ENCODE measurements at regions not wholly inside any gene's neighbourhood (a gene's known extent, or its start where the extent isn't known, plus 50 kb on each side); places are given as distances from the start of the nearest gene placed in this dataset.
A peak's percentile ranks its signal among the peaks of the same experiment; 100 is the strongest.

DNA sequence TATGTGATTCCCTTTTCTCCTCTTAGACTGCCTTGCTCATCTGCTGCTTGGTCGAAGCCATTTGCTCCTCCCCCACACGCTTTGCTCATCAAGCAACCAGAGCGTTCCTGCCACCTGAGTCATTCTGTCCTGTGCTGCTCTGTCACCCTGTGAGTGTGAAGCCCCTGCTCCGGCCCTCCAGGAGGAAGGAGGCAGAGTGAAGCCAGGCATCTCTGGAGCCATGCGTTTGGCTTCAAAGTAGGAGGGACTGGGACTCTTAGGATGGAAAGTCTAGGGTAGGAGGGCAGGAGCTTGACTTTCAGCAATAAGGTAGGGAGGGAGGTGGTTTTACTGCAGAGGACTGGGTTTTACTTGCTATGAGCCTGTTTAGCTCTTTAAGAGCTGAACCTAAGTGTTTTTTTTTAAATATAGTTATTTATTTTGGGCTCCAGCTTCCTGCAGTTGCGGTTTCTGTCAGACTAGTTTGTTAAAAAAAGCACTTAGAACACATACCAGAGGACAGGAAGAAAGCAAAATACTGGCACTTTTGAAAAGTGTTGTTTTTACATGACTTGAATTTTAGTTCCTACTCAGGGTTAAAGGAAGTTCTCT lies 63.6 kb downstream of the SPINK2 start:
- DNase-seq: peak; percentile 62 to 66

DNA sequence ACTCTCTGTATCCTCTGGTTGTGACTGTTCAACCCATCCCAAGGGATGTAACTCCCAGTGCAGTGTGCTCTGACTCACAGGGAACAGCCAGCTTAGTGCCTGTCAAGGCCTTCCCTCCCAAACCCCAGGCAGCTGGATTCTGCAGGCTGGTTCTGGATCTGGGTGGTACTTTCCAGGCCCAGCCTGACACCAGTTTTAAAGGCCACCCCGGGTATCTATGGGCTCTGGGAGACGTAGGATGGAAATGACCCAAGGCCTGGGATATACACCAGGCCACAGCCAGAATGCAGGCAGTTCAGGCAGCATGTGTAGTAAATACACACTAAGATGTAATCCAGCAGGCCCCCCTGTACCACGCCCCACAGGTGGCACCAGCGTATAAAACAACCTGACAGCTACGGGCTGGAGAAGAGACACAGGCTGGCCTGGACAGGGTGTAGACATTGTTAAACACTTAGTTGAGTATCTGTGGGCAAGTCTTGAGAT lies 64.2 kb downstream of the SPINK2 start:
- DNase-seq: peak in 1 of 2 donors; percentile 34

DNA sequence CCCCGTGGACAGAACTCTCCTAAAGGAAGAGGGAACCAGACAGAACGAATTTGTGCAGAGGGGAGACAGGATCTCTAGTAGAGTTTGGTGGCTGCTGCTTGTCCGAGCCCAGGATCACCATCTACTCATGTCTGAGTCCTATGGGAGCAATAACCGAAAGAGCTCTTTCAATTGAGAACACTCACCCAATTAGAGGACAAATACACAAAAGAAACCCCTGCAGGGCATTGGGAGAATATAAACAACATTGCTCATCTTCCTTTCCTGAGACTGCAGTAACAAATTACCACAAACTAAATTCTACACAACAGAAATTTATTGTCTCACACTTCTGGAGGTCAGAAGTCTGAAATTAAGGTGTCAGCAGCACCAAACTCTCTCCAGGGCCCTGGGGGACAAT lies 65.6 kb downstream of the SPINK2 start:
- no peak for DNase-seq

DNA sequence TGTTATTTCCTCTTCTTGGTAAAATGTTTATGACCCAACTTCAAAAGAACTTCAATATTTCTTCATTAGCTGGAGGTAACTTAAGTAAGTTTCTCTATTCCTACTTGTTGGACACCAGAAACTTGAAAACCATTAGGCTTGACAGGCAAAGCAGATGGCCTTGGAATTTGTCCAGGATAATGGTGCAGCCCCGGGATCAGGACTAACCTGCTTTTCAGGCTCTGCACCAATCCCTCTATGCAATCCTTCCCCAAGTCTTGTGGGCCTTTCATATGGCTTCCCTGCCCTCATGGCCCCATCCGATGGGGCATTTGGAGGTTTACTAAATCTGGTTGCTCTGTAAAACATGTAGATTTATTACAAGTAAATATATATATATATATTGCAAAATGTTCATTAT lies 68.5 kb downstream of the SPINK2 start:
- DNase-seq: no peak

DNA sequence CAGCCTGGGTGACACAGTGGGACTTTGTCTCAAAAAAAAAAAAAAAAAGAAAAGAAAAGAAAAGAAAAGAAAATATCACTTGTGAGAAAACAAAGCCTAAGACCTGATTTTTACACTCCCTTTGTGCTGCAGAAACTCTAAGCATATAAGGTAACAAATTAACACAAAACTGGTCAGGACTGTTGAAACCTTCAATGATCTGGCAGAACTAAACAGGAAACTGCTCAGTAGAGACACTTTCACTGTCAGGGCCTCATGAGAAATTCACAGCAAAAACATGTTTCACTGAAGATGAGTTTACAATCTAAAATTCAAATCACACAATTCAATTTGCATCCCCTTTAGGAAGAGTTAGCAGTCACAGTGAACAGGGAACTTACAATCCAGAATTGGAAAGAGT lies 69.1 kb upstream of the HOPX start:
- DNase-seq: no peak

DNA sequence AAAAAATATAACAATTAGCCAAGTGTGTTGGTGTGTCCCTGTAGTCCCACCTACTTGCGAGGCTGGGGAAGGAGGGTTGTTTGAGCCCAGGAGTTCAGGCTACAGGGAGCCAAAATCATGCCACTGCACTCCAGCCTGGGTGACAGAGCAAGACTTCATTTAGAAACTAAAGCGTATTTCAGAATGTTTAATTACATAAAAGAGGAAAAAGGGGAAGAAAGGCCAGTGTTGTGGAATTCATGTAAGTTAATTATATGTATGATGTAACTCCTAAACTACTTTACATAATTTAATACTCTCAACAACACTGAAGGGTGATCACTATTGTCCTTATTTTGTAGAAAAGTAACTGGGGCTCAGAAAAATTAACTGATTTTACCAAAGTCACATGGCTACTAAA lies 67.2 kb upstream of the HOPX start:
- no peak for DNase-seq

DNA sequence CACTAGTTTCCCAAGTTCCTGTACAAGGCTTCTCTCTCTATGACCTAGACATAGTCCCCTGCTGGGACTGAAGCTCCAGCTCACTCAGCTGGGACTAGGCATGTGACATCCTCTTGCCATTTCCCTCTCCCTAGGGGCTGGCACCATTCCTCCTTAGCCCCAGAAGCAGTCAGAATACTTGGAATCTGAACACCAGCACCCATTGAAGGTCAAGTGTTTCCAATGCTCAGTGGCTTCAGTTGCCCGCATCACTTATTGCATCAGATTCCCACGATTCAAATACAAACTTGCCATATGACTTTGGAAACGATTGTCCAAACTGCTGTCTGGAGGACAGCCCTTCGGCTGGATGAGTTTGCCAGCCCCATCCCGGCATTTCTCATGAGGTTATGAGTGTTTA lies 65.5 kb upstream of the HOPX start:
- no peak for DNase-seq

DNA sequence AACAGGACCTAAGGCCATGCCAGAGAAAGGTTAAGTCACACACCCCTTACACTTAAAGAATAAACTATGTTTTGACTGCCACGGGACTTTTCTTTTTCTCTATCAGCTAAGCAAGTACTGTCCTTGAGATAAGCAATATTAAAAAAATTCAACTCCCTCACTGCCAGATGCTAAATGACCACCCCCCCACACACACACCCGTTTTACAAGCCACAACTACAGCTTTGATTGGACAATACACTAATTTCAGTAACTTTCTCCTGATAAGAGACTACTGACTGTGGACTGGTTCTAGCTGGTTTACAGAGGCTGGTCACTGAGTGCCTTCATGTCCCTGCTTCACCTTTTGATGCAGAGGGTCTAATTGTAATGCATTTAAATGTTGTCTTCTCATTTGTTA lies 63.9 kb upstream of the HOPX start:
- no peak for DNase-seq

DNA sequence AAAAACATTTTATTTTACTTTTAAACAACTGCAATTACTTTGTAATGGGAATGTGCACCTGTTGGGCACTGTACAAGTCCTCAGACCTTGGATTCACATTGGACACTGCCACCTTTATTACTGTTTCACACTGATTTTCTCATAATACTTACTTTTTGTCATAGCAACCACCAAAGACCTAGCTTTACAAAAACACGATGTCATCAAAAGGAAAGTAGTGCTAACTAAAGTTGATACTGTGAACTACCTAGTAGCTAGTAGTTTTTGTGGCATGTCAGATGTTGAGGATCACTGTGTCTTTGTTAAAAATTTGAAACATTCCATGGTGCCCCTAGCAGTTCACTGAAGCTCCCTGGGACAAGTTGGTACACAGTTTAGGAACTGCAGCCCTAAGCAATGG lies 62.9 kb upstream of the HOPX start:
- DNase-seq: no peak

DNA sequence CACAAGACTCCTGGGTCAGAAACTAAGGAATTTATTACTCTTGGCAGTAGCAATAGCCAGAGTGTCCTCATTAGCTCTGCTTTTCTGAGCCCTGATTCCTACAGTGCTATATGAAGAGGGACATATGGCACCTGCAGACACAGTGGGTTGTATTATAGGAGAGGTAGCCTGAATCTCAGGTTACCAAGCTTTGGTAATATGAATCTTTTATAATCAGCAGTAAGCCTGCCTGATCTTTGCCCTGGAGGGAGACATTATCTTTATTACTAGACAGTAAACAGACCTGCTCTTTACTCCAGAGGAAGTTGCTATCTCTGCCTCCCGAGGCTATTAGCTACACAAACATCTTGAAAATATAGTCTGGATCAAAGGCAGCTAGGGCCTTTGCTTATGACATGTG lies 62.5 kb upstream of the HOPX start:
- DNase-seq: no peak

DNA sequence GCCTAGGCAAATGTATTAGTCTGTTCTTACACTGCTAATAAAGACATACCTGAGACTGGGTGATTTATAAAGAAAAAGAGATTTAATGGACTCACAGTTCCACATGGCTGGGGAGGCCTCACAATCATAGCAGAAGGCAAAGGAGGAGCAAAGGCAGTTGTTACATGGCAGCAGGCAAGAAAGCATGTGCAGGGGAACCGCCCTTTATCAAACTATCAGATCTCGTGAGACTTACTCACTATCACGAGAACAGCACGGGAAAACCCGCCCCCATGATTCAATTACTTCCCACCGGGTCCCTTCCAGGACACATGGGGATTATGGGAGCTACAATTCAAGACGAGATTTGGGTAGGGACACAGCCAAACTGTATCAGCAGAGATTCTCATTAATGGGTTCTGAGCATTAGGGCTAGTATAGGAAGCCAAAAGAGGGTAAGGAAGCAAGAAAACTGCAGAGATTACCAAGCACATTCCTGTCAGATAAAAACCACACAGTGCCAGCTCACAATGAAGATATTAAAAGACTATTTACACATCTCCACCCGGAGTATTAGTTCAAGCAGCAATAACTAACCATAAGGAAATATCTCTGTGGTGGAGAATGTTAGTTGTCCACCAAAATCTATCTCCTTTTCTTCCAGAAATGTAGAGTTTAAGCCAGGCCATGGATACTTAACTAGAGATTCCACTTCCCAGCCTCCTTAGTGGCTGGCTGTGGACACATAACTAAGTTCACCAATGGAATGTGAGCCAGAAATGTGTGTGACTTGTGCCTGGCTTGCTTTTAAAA lies 61.2 kb upstream of the HOPX start:
- no peak for DNase-seq

DNA sequence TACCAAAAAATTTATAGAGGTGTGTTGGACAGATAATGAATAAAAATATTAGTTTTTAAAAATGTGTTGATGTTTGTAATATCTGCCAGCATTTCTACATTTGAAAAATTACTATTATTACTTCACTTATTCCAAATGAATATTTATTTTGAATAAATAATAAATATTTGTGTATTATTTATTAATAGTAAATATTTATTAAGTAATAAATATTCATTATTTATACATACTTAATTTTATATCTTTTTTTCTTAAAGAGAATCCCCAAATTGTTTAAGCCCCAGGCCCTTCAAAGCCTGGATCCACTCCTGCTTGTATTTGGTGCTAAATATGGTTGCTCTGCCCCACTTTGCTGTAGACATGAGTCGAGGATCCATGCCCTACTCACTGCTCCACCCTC lies 60.5 kb upstream of the HOPX start:
- DNase-seq: no peak

DNA sequence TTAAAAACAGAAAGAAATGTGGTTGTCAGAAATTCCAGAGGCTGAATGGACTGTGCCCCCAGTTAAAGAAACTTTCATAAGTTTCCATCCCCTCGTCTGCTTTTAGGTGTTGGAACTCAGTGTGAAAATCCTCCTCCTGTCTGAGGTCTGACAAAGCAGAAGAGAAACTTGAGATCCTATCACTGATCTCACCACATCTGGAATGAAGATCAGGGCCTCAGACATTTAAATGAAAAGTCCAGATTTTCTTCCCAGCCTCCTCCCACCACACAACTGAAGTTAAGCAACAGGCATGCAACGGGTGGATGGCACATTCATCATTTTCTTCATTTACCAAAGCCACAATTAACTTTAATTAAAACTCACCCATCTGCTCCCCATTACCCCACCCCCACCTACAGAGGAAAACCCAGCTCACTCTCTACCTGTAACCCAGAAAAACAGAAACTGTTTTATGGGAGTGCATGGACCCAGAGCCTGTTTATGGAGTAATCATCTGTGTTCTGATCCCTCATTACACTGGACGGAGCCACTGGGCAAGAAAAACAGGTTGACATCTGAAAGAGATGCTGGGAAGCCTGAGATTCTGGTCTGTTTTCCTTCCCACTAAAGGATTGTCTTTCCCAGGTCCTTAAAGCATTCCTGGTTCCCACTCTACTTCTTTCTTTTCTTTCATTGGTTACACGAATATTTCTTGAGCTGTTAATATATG lies 58.1 kb upstream of the HOPX start:
- no peak for DNase-seq

DNA sequence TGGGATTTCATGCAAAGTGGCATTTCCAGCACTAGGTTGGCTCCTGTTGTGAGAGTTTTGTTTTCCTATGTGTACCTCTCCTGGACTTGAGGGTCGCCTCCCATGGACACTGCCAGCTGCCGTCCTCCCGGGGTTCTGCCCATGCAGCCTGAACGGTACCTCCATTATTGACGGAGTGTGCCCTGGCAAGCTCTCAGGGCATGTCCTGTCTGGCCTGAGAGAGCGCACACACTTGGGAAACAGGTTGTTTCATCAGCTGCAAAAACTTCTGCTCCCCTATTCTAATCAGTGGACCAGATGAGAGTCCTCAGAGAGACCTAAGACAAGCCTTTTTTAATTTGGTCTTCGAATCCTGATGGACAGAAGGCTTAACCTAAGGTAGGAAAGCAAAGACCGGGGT lies 56.6 kb upstream of the HOPX start:
- DNase-seq: no peak

DNA sequence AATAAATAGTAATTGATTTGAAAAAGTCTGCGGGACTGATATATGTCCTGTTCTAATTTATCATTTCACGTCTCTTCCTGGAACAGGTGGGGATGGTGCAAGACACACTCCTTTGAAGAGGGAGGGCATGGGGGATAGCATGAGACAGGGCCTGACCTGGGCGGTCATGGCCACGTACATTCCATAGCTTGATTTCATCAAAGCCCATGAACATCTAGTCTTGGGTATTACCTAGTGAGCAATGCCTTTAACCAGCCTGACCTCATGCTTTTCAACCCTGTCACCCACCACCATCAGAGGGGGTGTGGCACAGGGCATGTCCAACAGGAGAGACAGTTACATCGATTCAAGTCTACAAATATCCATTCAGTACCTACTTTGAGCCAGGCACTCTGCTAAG lies 52.3 kb upstream of the HOPX start:
- no peak for DNase-seq

DNA sequence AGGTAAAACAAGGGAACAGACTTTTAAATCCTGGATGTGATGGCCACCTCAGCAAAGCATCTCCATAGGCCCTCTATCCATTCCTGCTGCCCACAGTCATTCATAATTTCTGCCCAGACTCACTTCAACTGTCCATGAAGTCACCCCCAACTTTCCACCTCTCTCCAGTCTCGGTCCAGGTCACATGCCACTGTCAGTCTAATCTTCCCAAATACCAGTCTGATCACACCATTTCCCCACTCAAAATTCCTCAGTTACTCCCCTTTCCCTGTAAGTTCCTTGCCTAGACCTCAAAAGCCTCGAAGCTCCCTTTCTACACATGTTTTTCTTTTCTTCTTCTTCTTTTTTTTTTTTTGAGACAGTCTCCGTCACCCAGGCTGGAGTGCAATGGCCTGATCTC lies 51.2 kb upstream of the HOPX start:
- DNase-seq: no peak

DNA sequence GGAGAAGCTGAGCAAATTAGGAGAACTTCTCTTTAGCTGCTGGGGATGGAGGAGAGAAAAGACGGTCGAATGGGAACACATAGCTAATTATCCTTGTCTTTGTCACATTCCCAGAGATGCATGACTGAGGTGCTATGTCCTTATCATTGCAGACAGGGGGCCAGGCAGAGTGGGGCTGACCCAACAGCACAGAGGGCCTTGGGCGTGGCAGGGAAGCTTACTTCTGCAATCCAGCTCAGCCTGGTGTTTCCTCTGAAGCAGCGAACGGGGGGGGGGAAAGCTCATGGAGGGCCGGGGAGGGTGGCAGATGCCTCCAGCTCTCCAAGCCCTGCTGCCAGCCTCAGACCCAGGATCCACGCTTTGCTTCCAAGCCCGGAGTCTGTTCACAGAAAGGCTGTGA lies 50.8 kb upstream of the HOPX start:
- DNase-seq: peak in 1 of 2 donors; percentile 28

Measured in CD4-positive, alpha-beta T cell treated with Interferon alpha-2 for 1 hour (primary cell).